ENCODE measurements at regions not wholly inside any gene's neighbourhood (a gene's known extent, or its start where the extent isn't known, plus 50 kb on each side); places are given as distances from the start of the nearest gene placed in this dataset.
"Not testable (repeated sequence)": the region's sequence is repeated elsewhere in the genome, so short reads cannot be mapped to it uniquely, and the experiment has no call there.

DNA sequence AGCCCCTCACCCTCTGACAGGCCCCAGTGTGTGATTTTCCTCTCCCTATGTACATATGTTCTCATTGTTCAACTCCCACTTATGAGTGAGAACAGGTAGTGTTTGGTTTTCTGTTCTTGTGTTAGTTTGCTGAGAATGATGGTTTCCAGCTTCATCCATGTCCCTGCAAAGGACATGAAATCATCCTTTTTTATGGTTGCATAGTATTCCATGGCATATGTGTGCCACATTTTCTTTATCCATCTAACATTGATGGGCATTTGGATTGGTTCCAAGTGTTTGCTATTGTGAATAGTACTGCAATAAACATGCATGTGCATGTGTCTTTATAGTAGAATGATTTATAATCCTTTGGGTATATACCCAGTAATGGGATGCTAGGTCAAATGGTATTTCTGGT, 223.7 kb upstream of the VLDLR start:
- not testable (repeated sequence) for DNase-seq

DNA sequence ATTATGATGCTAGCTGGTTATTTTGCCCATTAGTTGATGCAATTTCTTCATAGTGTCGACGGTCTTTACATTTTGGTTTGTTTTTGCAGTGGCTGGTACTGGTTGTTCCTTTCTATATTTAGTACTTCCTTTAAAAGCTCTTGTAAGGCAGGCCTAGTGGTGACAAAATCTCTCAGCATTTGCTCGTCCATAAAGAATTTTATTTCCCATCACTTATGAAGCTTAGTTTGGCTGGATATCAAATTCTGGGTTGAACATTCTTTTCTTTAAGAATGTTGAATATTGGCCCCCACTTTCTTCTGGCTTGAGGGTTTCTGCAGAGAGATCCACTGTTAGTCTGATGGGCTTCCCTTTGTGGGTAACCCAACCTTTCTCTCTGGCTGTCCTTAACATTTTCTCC, 219.8 kb upstream of the VLDLR start:
- not testable (repeated sequence) for DNase-seq

DNA sequence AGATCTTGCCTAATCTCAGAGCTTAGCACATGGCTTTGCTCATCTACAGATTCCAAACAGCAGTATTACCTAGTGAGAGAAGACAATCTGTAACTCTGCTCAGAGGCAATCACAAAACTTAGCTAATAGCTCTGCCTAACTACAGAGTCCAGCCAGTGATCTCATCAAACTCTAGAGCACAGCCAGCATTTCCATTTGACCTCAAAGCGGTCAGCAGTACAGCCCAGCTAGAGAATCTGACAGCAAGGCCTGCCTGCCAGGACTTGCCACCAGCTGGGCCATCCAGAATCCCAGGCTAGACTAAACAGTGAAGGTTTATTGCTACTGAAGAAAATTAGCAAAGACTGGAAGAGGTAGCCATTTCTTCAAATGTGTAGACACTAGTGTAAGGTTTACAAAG, 217.9 kb upstream of the VLDLR start:
- DNase-seq, result no peak

DNA sequence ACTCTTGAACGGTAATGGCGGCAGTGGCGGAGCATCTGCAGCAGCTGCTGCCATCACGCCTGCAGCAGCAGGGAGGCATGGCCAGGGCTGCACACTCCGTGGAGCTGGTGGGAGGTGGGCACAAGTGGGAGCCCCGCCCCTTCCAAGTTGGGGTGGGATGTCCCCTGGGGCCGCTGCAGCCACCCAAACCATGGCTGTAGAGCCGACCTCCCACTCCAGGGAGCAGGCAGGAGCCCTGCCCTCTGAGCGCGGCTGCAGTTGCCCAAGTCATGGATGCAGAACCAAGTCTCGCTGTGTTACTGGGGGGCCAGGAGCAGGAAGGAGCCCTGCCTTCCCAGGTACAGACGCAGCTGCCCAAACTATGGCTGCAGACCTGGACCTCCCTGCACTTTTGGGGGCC, 215.3 kb upstream of the VLDLR start:
- no peak for DNase-seq

DNA sequence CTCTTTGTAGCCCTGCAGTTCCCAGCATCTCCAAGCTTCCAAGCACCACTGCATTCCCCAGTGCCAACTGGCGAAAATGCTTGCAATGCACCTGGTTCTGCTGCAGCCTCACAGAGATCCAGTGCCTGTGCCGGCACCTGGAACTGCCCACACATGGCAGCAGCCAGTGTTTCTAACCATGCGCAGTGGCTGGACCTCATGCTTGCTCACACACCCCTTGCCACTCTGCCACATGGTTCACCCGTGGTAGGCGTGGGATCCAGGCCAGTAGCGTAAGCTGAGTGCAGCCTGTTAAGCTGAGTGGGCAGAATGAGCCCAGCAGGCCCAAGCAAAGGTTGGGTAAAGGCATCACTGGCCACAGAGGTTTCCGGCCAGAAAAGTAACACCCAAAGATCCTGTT, 214.1 kb upstream of the VLDLR start:
- no peak for DNase-seq

DNA sequence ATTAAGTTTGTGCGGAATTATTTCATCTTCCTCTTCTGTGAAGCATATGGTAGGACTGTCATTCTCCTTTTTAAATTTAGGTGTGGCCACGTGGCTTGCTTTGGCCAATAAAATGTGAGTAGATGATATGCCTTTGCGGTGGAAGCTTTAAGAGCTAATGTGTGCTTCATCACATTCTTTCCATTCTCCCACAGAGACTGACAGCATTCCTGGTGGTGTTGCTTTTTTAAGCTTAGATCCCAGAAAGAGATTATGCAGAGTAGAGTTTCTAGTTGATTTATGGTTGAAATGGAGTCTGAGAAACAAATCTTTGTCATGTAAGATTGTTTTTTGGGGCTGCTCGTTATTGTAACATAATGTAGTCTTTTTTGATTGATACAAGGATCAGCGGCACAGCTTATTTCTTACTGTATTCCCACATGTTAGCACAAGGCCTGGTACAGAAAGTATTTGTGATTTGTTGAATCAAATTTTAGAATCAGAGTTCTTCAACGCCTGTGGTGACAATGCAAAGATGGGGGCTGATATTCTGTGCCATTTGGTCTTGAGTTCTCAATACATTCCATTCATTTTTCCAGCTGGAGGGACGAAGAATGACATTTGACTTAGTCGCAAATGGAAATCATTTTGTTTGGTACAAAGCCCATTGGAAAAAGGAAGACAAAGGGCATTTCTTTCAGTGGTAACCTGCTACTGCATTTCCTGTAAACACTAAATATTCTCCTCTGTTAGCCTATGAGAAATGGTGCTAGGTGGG, 209.9 kb upstream of the VLDLR start:
- DNase-seq, result no peak

DNA sequence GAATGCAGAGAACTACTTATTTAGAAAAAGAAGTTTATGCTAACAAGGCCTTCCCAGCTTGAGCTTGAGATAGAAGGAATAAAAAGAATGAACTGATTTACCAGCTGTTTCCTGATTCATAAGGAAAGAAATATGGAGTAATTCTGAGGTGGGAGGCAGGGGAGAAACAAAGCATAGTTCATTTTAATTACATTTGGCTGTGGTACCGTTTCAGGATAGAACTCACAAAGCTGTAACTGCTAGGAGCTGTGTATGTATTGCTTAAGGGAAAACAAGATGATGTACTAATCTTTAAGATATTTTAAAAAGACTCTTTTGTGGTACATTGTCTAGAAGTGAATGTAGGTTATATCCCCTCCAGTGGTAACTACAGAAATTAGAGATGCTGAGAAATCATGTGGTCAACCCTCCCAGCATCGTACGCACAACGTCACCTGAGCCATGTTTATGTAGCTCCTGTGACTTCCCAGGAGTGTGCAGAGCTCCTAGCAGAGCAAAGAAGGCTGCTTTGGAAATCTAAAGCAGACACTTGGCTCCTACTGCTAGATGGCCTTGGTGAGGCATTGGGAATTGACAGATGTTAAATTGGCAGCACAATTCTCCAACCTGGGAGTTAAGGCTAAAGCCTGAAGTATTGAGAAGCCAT, 208.3 kb upstream of the VLDLR start:
- no peak for DNase-seq

DNA sequence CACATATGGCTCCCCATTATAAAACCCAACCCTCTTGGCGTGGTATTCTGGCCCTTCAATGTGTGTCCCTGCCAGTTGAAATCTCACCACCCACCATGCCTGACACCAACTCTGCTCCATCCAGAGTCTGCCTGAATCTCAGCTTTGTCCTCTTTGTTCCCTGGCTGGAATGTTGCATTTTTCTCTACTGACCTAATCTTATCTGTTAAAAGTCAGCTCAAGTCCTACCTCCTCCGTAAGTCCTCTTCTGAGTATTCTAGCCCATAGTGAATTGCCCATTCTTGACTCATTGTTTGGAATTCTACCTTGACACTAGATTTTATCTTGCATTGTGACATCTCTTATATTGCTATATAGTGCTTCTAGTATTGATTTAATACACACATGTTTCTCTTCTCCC, 207.1 kb upstream of the VLDLR start:
- DNase-seq, result no peak

DNA sequence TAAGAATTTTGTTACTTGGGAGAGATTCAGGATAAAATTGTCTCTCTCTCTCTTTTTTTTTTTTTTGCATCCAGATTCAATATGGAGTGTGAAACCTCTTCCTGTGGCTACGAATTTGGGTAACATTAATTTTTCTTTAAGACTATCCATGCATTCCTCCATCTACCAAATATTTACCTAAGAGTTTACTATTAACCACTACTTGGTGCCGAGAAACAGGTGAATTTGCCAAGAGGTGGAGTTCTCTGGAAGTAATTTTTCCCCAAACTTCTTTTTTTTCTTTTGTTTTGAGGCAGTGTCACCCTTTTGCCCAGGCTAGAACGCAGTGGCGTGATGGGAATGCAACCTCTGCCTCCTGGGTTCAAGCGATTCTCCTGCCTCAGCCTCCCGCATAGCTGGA, 206.3 kb upstream of the VLDLR start:
- DNase-seq, result no peak

DNA sequence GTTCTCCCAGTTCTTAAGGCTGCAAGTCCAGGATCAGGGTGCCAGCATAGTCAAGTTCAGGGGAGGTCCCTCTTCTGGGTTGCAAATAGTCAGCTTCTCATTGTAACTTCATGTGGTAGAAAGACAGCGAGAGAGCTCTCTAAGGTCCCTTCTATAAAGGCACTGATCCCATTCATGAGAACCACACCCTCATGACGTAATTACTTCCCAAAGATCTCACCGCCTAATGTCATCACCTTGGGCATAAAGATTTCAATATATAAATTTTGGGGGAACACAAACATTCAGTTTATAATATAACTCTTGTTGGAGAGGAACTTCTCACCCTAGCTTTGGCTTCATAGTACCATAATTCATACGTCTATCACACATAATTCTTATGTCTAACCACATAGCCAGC, 203.9 kb upstream of the VLDLR start:
- DNase-seq, result no peak

DNA sequence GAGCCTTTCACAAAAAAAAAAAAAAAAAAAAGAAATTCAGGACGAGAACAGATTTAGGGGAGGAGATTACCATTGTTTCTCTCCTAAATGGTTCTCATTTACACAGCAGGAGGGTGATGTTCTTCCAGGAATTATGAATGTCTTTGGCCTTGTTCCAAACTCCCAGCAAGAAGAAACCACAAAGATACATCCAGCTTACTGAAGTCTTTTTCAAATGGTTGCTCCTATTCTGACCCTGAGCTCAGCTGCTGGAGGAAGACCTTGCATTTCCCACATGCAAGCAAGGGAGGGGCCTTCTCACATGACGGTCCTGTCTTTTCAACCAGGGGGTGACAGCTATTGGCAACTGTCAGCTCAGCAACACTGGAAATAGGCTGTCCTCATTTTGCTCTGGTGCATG, 203.0 kb upstream of the VLDLR start:
- DNase-seq, result no peak

DNA sequence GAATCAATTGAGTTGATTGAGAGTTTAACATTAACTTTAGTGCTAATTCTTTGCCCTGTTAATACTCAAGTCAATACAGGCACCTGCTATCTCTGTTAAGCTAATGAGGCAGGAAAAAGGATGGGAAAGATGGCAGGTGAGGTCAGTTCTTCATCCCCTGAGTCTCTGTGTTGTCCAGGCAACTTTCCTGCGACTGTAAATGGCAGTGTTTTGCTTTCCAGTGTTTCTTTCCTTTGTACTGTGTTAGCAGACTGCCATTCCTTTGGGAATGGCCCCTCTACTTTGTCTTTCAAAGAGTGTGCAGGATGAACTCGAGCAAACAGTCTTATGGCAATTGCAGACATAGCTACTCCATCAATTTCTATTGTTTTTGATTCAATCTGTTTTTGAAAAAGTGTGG, 202.2 kb upstream of the VLDLR start:
- DNase-seq, result no peak

DNA sequence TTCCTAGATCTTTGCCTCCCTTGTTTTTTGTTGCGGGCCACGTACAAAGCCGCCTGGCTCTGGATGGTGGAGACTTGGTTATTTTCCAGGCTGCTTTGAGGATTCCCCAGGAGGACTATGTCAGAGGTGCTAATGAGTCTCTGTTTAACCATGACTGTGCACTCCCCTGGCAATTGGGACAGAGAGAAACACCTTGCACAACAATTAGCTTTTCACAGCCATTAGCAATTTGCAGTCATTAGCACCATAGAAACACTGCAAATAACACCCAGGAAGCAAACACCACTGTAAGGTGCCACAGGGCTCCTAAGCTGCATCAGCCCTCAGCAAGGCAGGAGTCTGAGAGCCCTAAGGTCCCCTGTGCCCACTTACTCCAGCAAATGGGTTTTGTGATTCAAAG, 201.0 kb upstream of the VLDLR start:
- DNase-seq, result no peak

DNA sequence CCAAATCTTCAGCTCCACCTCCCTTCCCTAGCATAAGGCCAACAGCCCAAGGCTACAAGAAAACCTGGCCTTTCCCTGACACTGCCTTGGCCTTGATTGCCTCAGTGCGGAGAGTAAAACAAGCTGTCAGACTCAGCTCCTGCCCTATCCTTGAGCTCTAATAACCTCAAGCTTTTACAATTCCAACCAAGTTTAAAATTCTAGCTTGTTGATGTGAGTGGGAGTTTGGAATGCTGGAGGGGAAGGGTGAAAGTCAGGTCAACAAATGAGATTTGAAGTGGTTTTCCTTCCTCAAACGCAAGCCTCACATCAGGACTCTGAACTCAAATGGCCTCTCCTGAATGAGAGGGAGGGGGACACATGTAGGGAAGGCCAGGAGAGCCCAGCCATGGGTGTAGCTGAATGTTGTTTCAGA, 197.0 kb upstream of the VLDLR start:
- DNase-seq, result no peak

DNA sequence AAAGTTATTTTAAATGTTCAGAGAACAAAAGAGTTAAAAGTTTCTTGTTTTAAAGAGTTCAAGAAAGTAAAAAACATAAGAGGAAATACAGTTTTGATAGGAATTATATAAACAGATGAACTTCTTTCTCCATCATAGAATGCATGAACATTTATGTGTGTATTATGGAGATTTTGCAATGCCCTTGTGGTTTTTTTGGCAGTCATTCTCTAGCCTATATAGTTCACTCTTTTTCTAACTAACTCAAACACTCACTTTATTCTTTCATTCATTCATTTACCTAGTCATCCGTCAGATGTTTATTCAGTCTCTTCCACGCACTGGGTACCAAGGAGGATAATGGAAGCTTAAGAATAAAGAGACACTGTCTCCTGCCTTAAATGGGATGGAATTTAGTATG, 195.9 kb upstream of the VLDLR start:
- DNase-seq, result no peak

DNA sequence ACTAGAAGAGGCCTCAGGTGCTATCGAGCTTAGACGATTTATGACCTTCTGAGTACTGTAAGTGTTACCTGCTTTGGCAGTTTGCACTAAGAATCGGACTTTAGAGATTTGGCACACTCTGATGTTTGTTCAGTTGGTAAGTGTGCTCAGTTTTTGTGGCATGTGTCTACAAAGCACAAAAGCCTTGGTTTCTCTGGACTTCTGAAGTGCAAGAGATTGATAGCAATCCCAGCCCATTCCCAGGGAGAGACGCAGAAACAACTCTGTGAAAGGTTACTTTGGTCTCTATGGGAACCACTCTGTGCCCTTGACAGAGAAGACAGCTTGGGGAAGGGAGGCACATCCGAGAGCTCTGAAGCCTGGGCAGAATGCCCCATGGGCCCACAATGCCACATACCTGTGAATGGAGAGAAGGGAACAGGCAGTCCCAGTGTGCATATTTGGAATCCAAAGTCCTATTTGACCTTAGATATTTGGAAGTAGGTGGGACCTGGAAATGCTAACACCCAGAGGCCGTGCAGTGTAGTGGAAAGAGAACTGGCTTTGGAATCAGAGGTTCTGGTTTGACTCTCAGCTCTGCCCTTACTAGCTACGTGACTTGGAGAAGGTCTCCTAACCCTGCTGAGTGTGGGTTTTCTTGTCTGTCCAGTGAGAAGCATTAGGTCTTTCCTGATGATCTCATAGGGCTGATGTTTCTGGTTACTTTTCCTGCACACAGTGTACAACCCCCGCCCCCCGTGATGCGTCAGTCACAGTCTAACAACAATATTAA, 194.3 kb upstream of the VLDLR start:
- DNase-seq, result no peak

DNA sequence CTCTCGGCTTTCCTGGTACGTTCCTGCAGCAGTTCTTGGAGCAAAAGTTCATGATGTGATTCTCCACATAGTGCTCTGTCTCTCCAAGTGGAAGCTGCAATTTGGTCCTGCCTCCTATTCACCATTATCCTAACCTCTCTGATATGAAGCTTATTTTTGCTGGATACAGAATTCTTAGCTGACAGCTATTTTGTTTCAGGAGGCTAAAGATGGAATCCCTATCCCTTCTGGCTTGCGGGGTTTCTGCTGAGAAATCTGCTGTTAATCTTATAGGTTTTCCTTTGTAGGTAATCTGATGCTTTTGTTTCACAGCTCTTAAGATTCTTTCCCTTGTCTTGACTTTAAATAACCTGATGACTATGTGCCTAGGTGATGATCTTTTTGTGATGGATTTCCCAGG, 181.6 kb upstream of the VLDLR start:
- DNase-seq, result no peak

DNA sequence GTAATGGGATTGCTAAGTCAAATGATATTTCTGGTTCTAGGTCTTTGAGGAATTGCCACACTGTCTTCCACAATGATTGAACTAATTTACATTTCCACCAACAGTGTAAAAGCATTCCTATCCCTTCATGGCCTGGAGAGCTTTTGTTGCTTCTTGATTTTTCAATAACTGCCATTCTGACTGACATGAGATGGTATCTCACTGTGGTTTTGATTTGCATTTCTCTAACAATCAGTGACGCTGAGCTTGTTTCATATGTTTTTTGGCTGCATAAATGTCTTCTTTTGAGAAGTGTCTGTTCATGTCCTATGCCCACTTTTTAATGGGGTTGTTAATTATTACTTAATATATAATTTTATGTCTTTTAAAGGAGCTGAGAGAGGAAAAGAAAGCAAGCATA, 177.7 kb upstream of the VLDLR start:
- DNase-seq, result not testable (repeated sequence)

DNA sequence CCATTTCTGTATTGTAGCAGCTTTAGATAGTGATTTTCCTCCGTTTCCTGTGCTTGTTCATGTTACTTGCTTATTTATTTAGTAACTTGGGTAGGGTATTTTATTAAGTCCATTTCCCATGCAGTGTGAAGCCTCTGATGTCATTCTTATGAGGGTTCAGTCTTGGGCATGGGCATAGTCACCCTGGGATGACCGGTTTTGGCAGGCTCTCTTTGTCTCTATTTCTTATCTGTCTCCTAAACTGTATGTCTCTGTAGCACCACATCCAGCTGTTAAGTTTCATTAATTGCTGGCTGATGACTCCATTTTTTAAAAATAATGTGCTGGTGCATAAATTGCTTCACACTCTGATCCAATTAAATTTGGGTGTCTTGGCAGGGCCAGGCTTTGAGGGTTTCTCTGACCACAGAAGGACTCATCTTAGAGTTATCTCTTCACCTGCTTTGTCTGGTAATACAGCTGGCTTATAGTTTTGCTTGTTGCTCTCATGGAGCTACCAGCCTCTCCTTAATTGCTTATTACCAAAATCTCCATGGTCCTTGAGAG, 173.3 kb upstream of the VLDLR start:
- DNase-seq, result no peak

DNA sequence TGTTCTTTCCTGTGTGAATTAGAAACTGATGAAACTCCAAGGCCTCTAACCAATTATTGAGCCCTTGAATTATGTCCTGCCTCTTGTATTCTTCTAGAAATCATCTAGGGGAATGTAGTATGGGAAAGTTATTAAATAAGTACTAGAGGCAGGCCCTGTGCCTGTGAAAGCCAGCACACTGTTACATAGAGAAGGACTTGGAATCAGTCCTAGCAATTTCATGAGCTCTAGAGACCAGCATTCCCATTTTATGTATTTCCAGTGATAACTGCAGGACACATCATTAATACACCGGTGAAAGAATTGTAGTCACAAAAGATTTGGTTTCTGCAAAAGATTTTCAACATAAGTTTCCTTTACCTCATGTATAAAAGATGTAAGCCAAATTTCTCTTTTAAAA, 168.5 kb upstream of the VLDLR start:
- DNase-seq, result no peak

DNA sequence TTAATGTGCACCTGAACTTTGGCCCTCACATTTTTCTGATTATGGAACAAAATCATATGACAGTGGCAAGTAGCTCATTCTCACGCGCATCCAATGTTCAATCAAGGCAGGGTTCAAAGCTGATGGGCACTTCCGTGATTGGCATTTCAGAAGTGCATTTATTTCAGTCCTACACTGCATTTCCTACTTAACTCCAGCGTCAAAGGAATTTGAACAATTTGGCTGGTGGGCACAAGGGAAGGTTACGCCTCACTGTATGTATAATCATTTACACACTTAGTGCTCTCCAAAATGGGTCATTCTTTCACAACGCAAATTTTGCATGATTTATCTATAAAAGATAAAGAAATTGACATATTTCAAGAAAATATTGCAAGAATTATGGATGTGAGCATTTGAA, 167.9 kb upstream of the VLDLR start:
- DNase-seq, result no peak

DNA sequence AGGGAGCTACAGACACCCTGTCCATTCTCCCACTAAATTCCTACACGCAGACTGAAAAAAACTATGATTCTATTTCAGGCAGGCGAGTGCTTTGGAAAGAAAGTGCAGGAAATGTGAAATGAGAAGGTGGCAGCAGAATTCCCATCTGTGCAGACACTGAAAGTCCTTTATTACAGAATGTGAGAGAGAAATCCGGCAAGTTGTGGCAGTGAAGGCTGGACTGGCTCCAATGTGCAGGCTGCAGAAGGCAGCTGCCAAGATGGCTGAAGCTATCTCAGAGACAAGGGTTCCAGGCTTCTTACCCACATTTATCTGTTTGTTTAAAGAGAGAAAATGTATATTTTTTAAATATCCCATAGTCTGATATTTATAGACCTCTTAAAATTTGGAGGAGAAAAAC, 161.8 kb upstream of the VLDLR start:
- DNase-seq, result no peak

DNA sequence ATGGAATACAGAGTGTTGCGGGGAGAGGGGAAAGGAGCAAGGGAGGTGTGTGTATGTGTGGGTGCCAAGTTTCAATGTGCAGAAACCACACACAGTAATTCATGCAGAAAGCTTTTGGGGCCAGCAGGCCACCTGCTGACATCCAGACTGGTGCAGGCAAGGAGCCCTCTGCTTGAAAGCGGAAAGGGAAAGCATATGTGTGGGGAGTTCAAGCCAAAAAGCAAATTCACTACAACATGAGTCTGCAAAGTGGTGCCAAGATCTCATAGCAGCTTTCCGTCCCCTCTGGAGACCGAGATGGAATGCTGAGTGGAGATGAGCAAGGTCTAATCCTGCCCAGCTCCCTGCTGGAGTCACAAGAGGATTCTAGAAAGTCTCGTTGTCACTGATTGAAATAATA, 159.7 kb upstream of the VLDLR start:
- DNase-seq, result no peak

DNA sequence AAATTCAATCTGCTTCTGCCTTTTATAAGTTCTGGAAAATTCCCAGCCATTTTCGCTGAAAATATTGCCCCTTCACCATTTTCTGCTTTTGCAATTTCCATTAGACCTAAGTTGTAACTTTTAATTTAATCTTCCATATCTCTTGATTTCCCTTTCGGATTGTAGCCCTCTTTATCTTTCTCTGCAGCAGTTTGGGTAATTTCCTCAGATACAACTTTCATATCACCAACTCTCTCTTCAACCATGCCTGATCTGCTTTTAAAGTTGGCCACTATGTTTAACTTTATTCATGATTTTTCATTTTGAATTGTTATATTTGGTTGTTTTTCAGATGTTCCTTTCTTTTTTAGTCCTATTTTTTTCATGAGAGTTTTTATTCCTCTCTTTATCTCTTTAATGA, 157.0 kb upstream of the VLDLR start:
- no peak for DNase-seq

Measured in stimulated activated CD4-positive, alpha-beta T cell treated with anti-CD3 and anti-CD28 coated beads, Interleukin-15, amount 100 ng/mL, for 24 hours (primary cell).